Mesothelial cell of epicardium (in vitro differentiated cells): ENCODE measurements at regions not wholly inside any gene's neighbourhood (a gene's known extent, or its start where the extent isn't known, plus 50 kb on each side); places are given as distances from the start of the nearest gene placed in this dataset.
"Not testable (repeated sequence)": the region's sequence is repeated elsewhere in the genome, so short reads cannot be mapped to it uniquely, and the experiment has no call there.

Experiments used
- DNase-seq, 2 experiments: peaks; one replicate each; pipeline ENCODE4 v3.0.0; 2021; ENCODE audit warnings: low spot score in 2 of 2; ENCODE audit not compliant: unreplicated experiment in 2 of 2
- H3K27ac Mint-ChIP-seq: 2 replicates; pipeline ENCODE4 v1.8.0; 2021; ENCODE audit warnings: mixed read lengths
- H3K27me3 Mint-ChIP-seq: 2 replicates; pipeline ENCODE4 v1.8.0; 2021; ENCODE audit warnings: low read depth, mixed read lengths
- H3K36me3 Mint-ChIP-seq: 2 replicates; pipeline ENCODE4 v1.8.0; 2021; ENCODE audit warnings: mixed read lengths
- H3K4me1 Mint-ChIP-seq: 2 replicates; pipeline ENCODE4 v1.8.0; 2021; ENCODE audit warnings: mixed read lengths
- H3K4me3 Mint-ChIP-seq: 2 replicates; pipeline ENCODE4 v1.8.0; 2021; ENCODE audit warnings: mild to moderate bottlenecking, moderate library complexity, mixed read lengths
- H3K9me3 Mint-ChIP-seq: 2 replicates; pipeline ENCODE4 v1.8.0; 2021; ENCODE audit warnings: mixed read lengths
- TF ChIP-seq, protein P1 (sequence below): fragments of 200-600 bp; sonication (generic); IDR thresholded peaks from one replicate; pipeline ENCODE4 v1.5.0; 2021; ENCODE audit warnings: antibody characterized with exemption; ENCODE audit not compliant: unreplicated experiment

GRCh38 chr7:81297317-81297716, 378.5 kb upstream of the SEMA3C start:
- DNase-seq = no peak
- Mint-ChIP-seq H3K27ac (no peak overlapping the region), H3K9me3 (peaks cover 7% of the 10 kb centered on the region), H3K27me3 (no peaks in the 10 kb centered on the region), H3K4me1 (peaks cover 39% of the 10 kb centered on the region), H3K4me3 (no peak overlapping the region), H3K36me3 (peaks cover 5% of the 10 kb centered on the region)
- TF ChIP-seq, protein P1, sequence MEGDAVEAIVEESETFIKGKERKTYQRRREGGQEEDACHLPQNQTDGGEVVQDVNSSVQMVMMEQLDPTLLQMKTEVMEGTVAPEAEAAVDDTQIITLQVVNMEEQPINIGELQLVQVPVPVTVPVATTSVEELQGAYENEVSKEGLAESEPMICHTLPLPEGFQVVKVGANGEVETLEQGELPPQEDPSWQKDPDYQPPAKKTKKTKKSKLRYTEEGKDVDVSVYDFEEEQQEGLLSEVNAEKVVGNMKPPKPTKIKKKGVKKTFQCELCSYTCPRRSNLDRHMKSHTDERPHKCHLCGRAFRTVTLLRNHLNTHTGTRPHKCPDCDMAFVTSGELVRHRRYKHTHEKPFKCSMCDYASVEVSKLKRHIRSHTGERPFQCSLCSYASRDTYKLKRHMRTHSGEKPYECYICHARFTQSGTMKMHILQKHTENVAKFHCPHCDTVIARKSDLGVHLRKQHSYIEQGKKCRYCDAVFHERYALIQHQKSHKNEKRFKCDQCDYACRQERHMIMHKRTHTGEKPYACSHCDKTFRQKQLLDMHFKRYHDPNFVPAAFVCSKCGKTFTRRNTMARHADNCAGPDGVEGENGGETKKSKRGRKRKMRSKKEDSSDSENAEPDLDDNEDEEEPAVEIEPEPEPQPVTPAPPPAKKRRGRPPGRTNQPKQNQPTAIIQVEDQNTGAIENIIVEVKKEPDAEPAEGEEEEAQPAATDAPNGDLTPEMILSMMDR = no peak

DNA sequence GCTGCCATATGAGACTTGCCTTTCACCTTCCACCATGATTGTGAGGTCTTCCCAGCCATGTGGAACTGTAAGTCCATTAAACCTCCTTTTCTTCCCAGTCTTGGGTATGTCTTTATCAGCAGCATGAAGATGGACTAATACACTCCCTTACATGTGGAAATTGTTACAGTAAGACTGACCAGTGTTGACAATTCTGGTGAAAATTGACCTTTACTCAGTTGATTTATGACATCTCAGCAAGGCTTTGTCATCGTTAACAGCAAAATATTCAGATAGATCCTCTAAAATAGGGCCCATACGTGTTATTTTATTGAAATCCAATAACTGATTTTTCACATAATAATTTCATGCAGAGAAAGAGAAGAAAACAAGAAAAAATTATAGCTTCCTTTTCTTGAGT, 377.9 kb upstream of the SEMA3C start:
- Mint-ChIP-seq H3K4me3 (no peak overlapping the region), H3K27me3 (no peaks in the 10 kb centered on the region), H3K4me1 (peaks cover 34% of the 10 kb centered on the region), H3K9me3 (peaks cover 7% of the 10 kb centered on the region), H3K36me3 (peaks cover 5% of the 10 kb centered on the region), H3K27ac (no peak overlapping the region)
- no peak for DNase-seq
- TF ChIP-seq, protein P1 = no peak

DNA sequence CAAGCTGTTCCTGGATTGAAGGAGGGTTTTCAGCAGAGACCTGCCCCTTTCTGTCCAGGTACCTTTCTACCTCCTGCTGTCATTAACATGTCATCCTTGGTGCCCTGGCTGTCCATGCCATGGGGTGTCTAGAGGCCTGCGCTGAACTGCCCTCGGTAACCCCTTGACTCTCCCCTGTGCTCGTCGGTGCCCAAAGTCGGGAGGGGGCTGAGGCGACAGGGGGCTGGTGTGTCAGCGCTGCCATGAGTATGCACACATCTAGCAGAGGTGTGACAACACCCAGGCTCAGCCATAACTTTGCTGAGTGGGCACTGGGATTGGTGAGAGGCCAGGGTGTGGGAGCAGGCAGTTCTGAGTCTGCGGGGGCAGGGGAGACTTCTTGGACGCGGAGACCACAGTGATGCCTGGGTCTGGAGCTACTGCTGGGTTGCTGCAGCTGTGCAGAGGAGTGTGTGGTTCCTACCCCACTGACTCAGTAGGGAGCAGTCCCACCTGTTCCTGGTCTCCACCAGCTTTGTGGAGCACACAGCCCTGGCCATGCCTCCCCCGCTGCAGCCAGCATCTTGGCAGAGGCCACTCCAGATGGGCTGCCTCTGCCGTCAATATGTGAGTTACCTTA, 376.2 kb upstream of the SEMA3C start:
- H3K9me3 Mint-ChIP-seq = peaks cover 7% of the 10 kb centered on the region
- peaks cover 18% of the 10 kb centered on the region for H3K4me1 Mint-ChIP-seq
- peaks cover 5% of the 10 kb centered on the region for H3K36me3 Mint-ChIP-seq
- no peak for DNase-seq
- TF ChIP-seq, protein P1 = no peak
- H3K27me3 Mint-ChIP-seq = no peaks in the 10 kb centered on the region
- H3K4me3 Mint-ChIP-seq = no peak overlapping the region
- H3K27ac Mint-ChIP-seq = no peak overlapping the region

DNA sequence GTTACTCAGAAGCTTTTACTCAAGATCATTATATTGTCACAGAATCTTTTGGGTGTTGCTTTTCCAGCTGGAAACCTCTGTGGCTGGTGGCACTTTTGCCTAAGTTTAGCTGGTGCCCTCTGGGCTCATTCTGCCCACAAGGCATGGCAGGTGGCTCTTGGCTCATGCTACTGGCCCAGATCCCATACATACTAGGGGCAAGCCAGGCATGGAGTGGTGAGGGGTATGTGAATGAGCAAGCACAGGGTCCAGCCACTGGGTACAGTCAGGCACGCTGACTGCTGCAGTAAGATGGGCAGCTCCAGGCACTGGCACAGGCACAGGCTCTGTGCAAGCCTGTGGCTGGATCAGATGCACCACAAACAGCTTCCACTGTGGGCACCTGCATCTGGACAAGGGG, 375.0 kb upstream of the SEMA3C start:
- Mint-ChIP-seq H3K9me3 (peaks cover 7% of the 10 kb centered on the region), H3K27ac (no peak overlapping the region), H3K4me3 (no peak overlapping the region), H3K36me3 (peaks cover 5% of the 10 kb centered on the region), H3K4me1 (peaks cover 6% of the 10 kb centered on the region), H3K27me3 (no peaks in the 10 kb centered on the region)
- TF ChIP-seq, protein P1 = no peak
- no peak for DNase-seq

- H3K36me3 Mint-ChIP-seq, H3K4me3 Mint-ChIP-seq, H3K27ac Mint-ChIP-seq, H3K4me1 Mint-ChIP-seq, DNase-seq, H3K9me3 Mint-ChIP-seq, H3K27me3 Mint-ChIP-seq: not testable (repeated sequence)
These were observed 367.9 kb upstream of the SEMA3C start for GRCh38 chr7:81286754-81287153.

GRCh38 chr7:81285142-81285871, 366.5 kb upstream of the SEMA3C start:
- no peak for DNase-seq
- peaks cover 9% of the 10 kb centered on the region for H3K4me1 Mint-ChIP-seq
- H3K27me3 Mint-ChIP-seq = no peaks in the 10 kb centered on the region
- no peak overlapping the region for H3K4me3 Mint-ChIP-seq
- TF ChIP-seq, protein P1 = no peak
- H3K36me3 Mint-ChIP-seq = no peaks in the 10 kb centered on the region
- peaks cover 16% of the 10 kb centered on the region for H3K9me3 Mint-ChIP-seq
- H3K27ac Mint-ChIP-seq = no peak overlapping the region
